ENCODE measurements at regions not wholly inside any gene's neighbourhood (a gene's known extent, or its start where the extent isn't known, plus 50 kb on each side); places are given as distances from the start of the nearest gene placed in this dataset.

DNA sequence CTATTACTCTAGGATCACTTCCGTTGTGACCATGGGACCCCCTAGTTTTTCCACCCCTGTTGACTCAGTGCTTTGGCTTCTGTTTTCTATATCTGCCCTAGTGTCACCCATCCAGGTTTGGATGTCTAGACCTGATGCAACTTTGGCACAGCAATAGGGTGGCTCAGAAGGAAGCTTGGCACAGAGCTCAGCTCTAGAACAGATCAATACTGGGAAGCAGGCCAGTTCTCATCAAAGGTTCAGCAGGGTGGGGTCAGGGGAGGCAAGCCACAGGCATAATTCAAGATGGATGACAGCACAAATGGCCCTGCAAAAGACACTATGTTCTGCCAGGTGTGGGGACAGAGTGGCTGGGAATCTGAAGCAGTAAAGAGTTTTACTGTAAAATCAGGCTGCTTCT is 74.2 kb upstream of the EGFL6 start:
- Histone ChIP-seq H3K9me3 (ENCODE audit: control insufficient read depth in 2 of 2, insufficient read depth in 1 of 2, low read length in 1 of 2) (no peaks in the 10 kb centered on the region), H3K36me3 (ENCODE audit: control insufficient read depth in 2 of 2, insufficient read depth in 2 of 2, low read length in 1 of 2) (no peaks in the 10 kb centered on the region), H3K27ac (ENCODE audit: low read depth in 1 of 2, low read length in 1 of 2) (no peak overlapping the region), H3K4me3 (ENCODE audit: low read length in 2 of 2) (no peak overlapping the region), H3K27me3 (ENCODE audit: control insufficient read depth in 2 of 2, insufficient read depth in 1 of 2, low read length in 1 of 2) (no peaks in the 10 kb centered on the region), H3K4me1 (ENCODE audit: control insufficient read depth in 2 of 2, insufficient read depth in 2 of 2, low read length in 2 of 2) (no peaks in the 10 kb centered on the region)
- DNase-seq (ENCODE audit: low read depth in 6 of 9, low spot score in 9 of 9) = no peak
- WGBS = 96% methylated on average over 1 of the region's 1 CpG

DNA sequence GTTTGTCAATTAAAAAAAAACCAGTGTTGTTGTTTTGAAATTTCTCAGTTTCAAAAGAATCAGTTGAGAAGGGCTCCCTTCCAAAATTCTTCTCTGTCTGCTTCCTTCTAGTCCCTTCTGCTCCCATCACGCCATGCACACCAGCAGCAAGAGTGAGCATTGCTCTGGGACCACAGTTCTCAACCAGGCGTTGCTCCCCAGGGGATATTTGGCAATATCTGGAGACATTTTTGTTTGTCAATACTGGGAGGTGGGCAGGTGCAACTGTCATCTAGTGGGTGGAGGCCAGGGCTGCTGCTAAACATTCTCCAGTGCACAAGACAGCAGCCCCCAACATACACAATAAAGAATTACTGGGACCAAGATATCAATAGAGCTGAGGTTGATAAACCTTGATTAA is 74.8 kb upstream of the EGFL6 start:
- H3K27me3 ChIP-seq (ENCODE audit: control insufficient read depth in 2 of 2, insufficient read depth in 1 of 2, low read length in 1 of 2) = no peaks in the 10 kb centered on the region

DNA sequence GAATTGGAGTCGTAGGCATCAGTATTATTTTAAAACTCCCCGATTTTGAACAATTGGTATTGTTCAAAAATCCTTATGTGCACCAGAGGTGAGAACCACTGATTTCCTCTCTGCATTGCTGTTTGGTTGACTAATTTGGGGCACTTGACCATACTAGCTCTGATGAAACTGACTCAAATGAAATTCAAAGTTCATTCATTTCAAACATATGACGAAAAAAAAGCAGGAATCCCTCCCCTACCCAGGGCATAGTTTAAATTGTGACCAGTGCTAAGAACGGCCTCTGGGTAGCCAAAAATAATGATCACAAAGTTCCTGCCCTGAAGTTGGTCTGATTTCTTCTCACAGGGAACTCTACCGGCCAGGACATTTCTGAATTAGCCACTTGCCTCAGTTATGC is 75.7 kb upstream of the EGFL6 start:
- DNase-seq (ENCODE audit: low read depth in 6 of 9, low spot score in 9 of 9) = no peak
- no peak overlapping the region for H3K27ac ChIP-seq (ENCODE audit: low read depth in 1 of 2, low read length in 1 of 2)
- H3K4me1 ChIP-seq (ENCODE audit: control insufficient read depth in 2 of 2, insufficient read depth in 2 of 2, low read length in 2 of 2) = no peaks in the 10 kb centered on the region
- H3K27me3 ChIP-seq (ENCODE audit: control insufficient read depth in 2 of 2, insufficient read depth in 1 of 2, low read length in 1 of 2) = no peaks in the 10 kb centered on the region
- WGBS = 95% methylated on average over 5 of the region's 5 CpGs
- no peaks in the 10 kb centered on the region for H3K36me3 ChIP-seq (ENCODE audit: control insufficient read depth in 2 of 2, insufficient read depth in 2 of 2, low read length in 1 of 2)
- H3K9me3 ChIP-seq (ENCODE audit: control insufficient read depth in 2 of 2, insufficient read depth in 1 of 2, low read length in 1 of 2) = no peaks in the 10 kb centered on the region
- no peak overlapping the region for H3K4me3 ChIP-seq (ENCODE audit: low read length in 2 of 2)

More for the DNA sequence above, 74.8 kb upstream of the EGFL6 start:
- H3K9me3 ChIP-seq (ENCODE audit: control insufficient read depth in 2 of 2, insufficient read depth in 1 of 2, low read length in 1 of 2) = no peaks in the 10 kb centered on the region
- no peak for DNase-seq (ENCODE audit: low read depth in 6 of 9, low spot score in 9 of 9)
- no peak overlapping the region for H3K4me3 ChIP-seq (ENCODE audit: low read length in 2 of 2)
- 100% methylated on average over 2 of the region's 2 CpGs for WGBS
- no peaks in the 10 kb centered on the region for H3K36me3 ChIP-seq (ENCODE audit: control insufficient read depth in 2 of 2, insufficient read depth in 2 of 2, low read length in 1 of 2)
- no peaks in the 10 kb centered on the region for H3K4me1 ChIP-seq (ENCODE audit: control insufficient read depth in 2 of 2, insufficient read depth in 2 of 2, low read length in 2 of 2)
- H3K27ac ChIP-seq (ENCODE audit: low read depth in 1 of 2, low read length in 1 of 2) = no peak overlapping the region

DNA sequence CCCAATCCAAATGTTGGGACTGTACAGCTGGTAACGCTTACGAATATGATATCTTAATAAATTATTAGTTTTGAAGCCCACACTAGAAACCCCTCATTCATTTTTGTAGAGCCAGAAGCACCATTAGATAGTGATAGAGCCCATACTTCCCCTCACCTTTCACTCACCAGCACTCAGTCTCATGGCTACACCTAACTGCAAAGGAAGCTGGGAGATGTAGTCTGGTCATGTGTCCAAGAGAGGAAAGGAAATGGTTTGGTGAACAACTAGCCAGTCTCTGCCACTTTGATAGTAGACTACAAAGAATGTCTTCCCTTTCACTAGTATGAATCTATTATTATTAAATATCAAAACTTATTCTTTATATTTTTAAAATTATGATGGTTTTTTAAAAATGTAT is 77.1 kb upstream of the EGFL6 start:
- Histone ChIP-seq H3K4me3 (ENCODE audit: low read length in 2 of 2) (no peak overlapping the region), H3K27ac (ENCODE audit: low read depth in 1 of 2, low read length in 1 of 2) (no peak overlapping the region)

DNA sequence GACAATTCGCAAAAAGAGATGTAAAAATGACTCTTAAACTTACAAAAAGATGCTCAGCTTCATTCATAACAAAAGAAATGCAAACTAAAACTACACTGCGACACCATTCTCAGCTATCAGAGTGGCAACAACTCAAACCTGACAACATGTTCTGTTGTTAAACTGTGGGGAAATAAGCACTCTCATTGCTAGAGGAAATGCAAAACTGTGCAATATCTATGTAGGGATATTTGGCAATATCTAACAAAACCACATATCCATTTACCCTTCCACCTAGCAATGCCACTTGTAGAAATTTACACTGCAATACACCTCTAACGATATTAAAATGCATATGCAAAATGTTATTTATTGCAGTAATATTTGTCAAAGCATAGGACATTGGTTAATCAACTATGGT is 78.3 kb upstream of the EGFL6 start:
- H3K4me3 ChIP-seq (ENCODE audit: low read length in 2 of 2) = no peak overlapping the region
- H3K4me1 ChIP-seq (ENCODE audit: control insufficient read depth in 2 of 2, insufficient read depth in 2 of 2, low read length in 2 of 2) = peaks cover 0 to 13% of the 10 kb centered on the region in 2 donors

More for the DNA sequence above, 77.1 kb upstream of the EGFL6 start:
- no peak for DNase-seq (ENCODE audit: low read depth in 6 of 9, low spot score in 9 of 9)
- 100% methylated on average over 2 of the region's 2 CpGs for WGBS
- H3K36me3 ChIP-seq (ENCODE audit: control insufficient read depth in 2 of 2, insufficient read depth in 2 of 2, low read length in 1 of 2) = no peaks in the 10 kb centered on the region
- H3K9me3 ChIP-seq (ENCODE audit: control insufficient read depth in 2 of 2, insufficient read depth in 1 of 2, low read length in 1 of 2) = no peaks in the 10 kb centered on the region
- peaks cover 0 to 11% of the 10 kb centered on the region in 2 donors for H3K4me1 ChIP-seq (ENCODE audit: control insufficient read depth in 2 of 2, insufficient read depth in 2 of 2, low read length in 2 of 2)
- H3K27me3 ChIP-seq (ENCODE audit: control insufficient read depth in 2 of 2, insufficient read depth in 1 of 2, low read length in 1 of 2) = no peaks in the 10 kb centered on the region

DNA sequence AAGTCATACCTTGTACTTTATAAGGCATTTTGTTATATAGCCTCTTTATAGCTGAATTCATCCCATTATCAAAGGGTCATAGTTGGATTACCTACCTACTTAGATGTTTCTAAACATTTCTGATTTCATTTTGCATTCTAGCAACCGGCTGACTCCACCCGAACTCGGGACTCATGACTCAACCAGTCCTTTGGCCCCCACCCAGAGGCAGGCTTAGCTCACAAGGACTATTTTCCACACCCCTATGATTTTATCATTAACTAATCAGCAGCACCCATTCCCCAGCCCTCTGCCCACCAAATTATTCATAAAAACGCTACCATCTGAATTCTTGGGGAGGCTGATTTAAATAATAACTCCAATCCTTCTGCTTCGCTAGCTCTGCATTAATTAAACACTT is 79.9 kb upstream of the EGFL6 start:
- no peak overlapping the region for H3K27ac ChIP-seq (ENCODE audit: low read depth in 1 of 2, low read length in 1 of 2)
- peaks cover 0 to 13% of the 10 kb centered on the region in 2 donors for H3K4me1 ChIP-seq (ENCODE audit: control insufficient read depth in 2 of 2, insufficient read depth in 2 of 2, low read length in 2 of 2)
- WGBS = 98% methylated on average over 5 of the region's 5 CpGs
- DNase-seq (ENCODE audit: low read depth in 6 of 9, low spot score in 9 of 9) = no peak
- H3K9me3 ChIP-seq (ENCODE audit: control insufficient read depth in 2 of 2, insufficient read depth in 1 of 2, low read length in 1 of 2) = no peaks in the 10 kb centered on the region
- no peaks in the 10 kb centered on the region for H3K36me3 ChIP-seq (ENCODE audit: control insufficient read depth in 2 of 2, insufficient read depth in 2 of 2, low read length in 1 of 2)
- H3K4me3 ChIP-seq (ENCODE audit: low read length in 2 of 2) = no peak overlapping the region
- H3K27me3 ChIP-seq (ENCODE audit: control insufficient read depth in 2 of 2, insufficient read depth in 1 of 2, low read length in 1 of 2) = no peaks in the 10 kb centered on the region

More for the DNA sequence above, 78.3 kb upstream of the EGFL6 start:
- no peak for DNase-seq (ENCODE audit: low read depth in 6 of 9, low spot score in 9 of 9)
- H3K9me3 ChIP-seq (ENCODE audit: control insufficient read depth in 2 of 2, insufficient read depth in 1 of 2, low read length in 1 of 2) = no peaks in the 10 kb centered on the region
- no peaks in the 10 kb centered on the region for H3K36me3 ChIP-seq (ENCODE audit: control insufficient read depth in 2 of 2, insufficient read depth in 2 of 2, low read length in 1 of 2)
- no peaks in the 10 kb centered on the region for H3K27me3 ChIP-seq (ENCODE audit: control insufficient read depth in 2 of 2, insufficient read depth in 1 of 2, low read length in 1 of 2)
- no peak overlapping the region for H3K27ac ChIP-seq (ENCODE audit: low read depth in 1 of 2, low read length in 1 of 2)
- 96% methylated on average over 3 of the region's 3 CpGs for WGBS

DNA sequence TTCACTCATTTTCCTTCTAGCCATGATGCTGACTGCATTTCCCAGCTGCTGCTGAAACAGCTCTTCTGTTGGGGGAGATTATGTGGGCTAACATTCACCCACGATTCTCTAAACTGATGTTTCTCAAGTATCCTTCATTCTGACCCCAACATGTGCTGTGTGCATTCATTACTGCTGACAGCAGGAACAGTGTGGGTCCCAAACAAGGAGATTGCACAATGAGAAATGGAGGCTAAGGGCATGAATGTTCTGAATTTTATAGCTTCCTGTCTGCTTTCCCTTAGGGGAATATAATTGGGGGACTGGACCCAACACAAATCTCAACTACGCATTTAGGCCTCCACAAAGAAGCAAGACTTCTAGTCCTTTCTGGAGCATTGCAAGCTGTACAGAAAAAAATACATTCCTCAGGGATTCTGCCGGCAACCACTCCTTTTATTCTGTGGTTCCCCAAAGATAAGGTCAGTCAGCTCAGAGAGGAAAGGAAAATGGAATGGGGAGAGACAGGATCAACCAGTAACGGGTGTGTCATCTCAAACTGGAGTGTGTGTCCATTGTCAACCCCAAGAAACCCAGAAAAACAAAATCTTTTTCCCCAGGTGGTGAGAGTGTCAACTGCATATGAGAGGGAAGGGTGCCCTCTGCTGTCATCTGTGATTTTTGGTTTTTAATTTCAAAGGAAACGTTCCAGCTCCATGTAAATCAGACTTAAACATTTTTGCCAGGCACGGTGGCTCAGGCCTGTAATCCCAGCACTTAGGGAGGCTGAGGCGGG is 81.5 kb upstream of the EGFL6 start:
- 27% methylated on average over 7 of the region's 7 CpGs for WGBS
- no peaks in the 10 kb centered on the region for H3K36me3 ChIP-seq (ENCODE audit: control insufficient read depth in 2 of 2, insufficient read depth in 2 of 2, low read length in 1 of 2)

DNA sequence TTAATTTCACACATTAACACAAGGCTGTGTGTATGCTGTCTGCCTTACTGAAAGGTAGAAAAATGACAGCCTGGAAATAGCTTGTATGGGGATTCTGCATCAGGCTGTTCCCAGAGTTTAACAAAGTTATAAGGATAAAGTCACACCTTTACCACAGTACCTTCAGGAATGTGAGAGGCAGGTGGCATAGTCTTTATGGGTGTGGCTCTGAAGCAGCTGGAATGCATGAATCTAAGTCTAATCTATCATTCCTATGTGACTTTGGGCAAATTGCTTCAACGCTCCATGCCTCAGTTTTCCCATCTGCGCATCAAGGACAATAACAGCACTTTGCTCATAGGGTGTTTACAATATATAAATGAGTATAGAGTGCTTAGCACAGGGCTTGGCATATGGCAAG is 84.2 kb upstream of the EGFL6 start:
- WGBS = 100% methylated on average over 2 of the region's 2 CpGs
- peaks cover 0 to 13% of the 10 kb centered on the region in 2 donors for H3K4me1 ChIP-seq (ENCODE audit: control insufficient read depth in 2 of 2, insufficient read depth in 2 of 2, low read length in 2 of 2)
- H3K27me3 ChIP-seq (ENCODE audit: control insufficient read depth in 2 of 2, insufficient read depth in 1 of 2, low read length in 1 of 2) = no peaks in the 10 kb centered on the region
- H3K36me3 ChIP-seq (ENCODE audit: control insufficient read depth in 2 of 2, insufficient read depth in 2 of 2, low read length in 1 of 2) = no peaks in the 10 kb centered on the region
- DNase-seq (ENCODE audit: low read depth in 6 of 9, low spot score in 9 of 9) = no peak
- H3K27ac ChIP-seq (ENCODE audit: low read depth in 1 of 2, low read length in 1 of 2) = no peak overlapping the region
- no peak overlapping the region for H3K4me3 ChIP-seq (ENCODE audit: low read length in 2 of 2)
- no peaks in the 10 kb centered on the region for H3K9me3 ChIP-seq (ENCODE audit: control insufficient read depth in 2 of 2, insufficient read depth in 1 of 2, low read length in 1 of 2)

More for the DNA sequence above, 81.5 kb upstream of the EGFL6 start:
- DNase-seq (ENCODE audit: low read depth in 6 of 9, low spot score in 9 of 9) = peak in 8 of 9 donors; percentile 39 to 82 (median 54)
- no peak overlapping the region for H3K4me3 ChIP-seq (ENCODE audit: low read length in 2 of 2)
- H3K4me1 ChIP-seq (ENCODE audit: control insufficient read depth in 2 of 2, insufficient read depth in 2 of 2, low read length in 2 of 2) = peaks cover 0 to 13% of the 10 kb centered on the region in 2 donors
- no peaks in the 10 kb centered on the region for H3K27me3 ChIP-seq (ENCODE audit: control insufficient read depth in 2 of 2, insufficient read depth in 1 of 2, low read length in 1 of 2)
- peak overlapping the region; percentile 42 to 55 for H3K27ac ChIP-seq (ENCODE audit: low read depth in 1 of 2, low read length in 1 of 2)
- no peaks in the 10 kb centered on the region for H3K9me3 ChIP-seq (ENCODE audit: control insufficient read depth in 2 of 2, insufficient read depth in 1 of 2, low read length in 1 of 2)

DNA sequence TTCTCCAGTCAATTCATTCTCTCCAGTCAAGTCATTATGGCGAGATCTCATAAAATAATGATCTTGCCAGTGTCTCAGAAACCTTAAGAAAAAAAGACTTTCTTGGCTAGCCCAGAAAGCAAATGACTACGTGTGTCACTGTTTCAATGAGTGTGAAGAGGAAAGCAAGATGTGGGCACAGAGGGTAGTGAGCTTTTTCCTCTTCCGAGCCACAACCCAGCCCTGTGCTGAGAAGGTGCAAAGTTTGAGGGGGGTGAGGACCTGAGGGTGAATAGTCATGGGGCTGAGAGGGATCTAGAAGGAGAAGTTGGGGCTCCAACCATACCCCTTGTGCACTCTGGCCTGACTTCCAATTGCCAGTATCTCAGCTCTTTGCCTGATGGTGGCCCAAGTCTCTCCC is 85.6 kb upstream of the EGFL6 start:
- no peaks in the 10 kb centered on the region for H3K36me3 ChIP-seq (ENCODE audit: control insufficient read depth in 2 of 2, insufficient read depth in 2 of 2, low read length in 1 of 2)
- H3K9me3 ChIP-seq (ENCODE audit: control insufficient read depth in 2 of 2, insufficient read depth in 1 of 2, low read length in 1 of 2) = no peaks in the 10 kb centered on the region
- no peak for DNase-seq (ENCODE audit: low read depth in 6 of 9, low spot score in 9 of 9)
- H3K4me1 ChIP-seq (ENCODE audit: control insufficient read depth in 2 of 2, insufficient read depth in 2 of 2, low read length in 2 of 2) = peaks cover 0 to 13% of the 10 kb centered on the region in 2 donors
- H3K27me3 ChIP-seq (ENCODE audit: control insufficient read depth in 2 of 2, insufficient read depth in 1 of 2, low read length in 1 of 2) = no peaks in the 10 kb centered on the region
- H3K27ac ChIP-seq (ENCODE audit: low read depth in 1 of 2, low read length in 1 of 2) = no peak overlapping the region
- no peak overlapping the region for H3K4me3 ChIP-seq (ENCODE audit: low read length in 2 of 2)
- WGBS = 88% methylated on average over 3 of the region's 3 CpGs
